PC-3 (cell line): ENCODE measurements at regions not wholly inside any gene's neighbourhood (a gene's known extent, or its start where the extent isn't known, plus 50 kb on each side); places are given as distances from the start of the nearest gene placed in this dataset.

Source experiments
- CTCF ChIP-seq: fragments of 300-600 bp; sonication (generic); conservative IDR thresholded peaks from 2 replicates; pipeline ENCODE4 v1.5.1; 2017; ENCODE audit warnings: antibody characterized with exemption, low read depth, mild to moderate bottlenecking, low read length
- EZH2 ChIP-seq: fragments of 300-600 bp; sonication (generic); IDR thresholded peaks from one replicate; pipeline ENCODE4 v1.6.1; 2017; ENCODE audit warnings: antibody characterized with exemption, mild to moderate bottlenecking, low read length; ENCODE audit not compliant: unreplicated experiment
- EZH2phosphoT487 ChIP-seq: fragments of 300-600 bp; sonication (generic); IDR thresholded peaks from 2 replicates; pipeline ENCODE4 v1.6.1; 2018; ENCODE audit warnings: mild to moderate bottlenecking, antibody characterized with exemption, low read length, borderline replicate concordance

GRCh38 chr5:136529081-136529480 lies 163.7 kb upstream of the TRPC7 start:
- no peak for TF ChIP-seq EZH2
- TF ChIP-seq CTCF = no peak
- no peak for TF ChIP-seq EZH2phosphoT487
